ENCODE measurements at regions not wholly inside any gene's neighbourhood (a gene's known extent, or its start where the extent isn't known, plus 50 kb on each side); places are given as distances from the start of the nearest gene placed in this dataset.
"Not testable (repeated sequence)": the region's sequence is repeated elsewhere in the genome, so short reads cannot be mapped to it uniquely, and the experiment has no call there.

GRCh38 chr5:113723021-113723420 lies 209.5 kb downstream of the YTHDC2 start:
- no peak for DNase-seq

- no peak for DNase-seq
Measured at GRCh38 chr5:113735751-113736150, 222.3 kb downstream of the YTHDC2 start.

GRCh38 chr5:113742176-113742575 lies 228.7 kb downstream of the YTHDC2 start:
- no peak for DNase-seq

- no peak for DNase-seq
Measured at GRCh38 chr5:113742639-113743038, 229.1 kb downstream of the YTHDC2 start.

GRCh38 chr5:113748403-113748802 lies 234.9 kb downstream of the YTHDC2 start:
- no peak for DNase-seq

- DNase-seq = no peak
Measured at GRCh38 chr5:113749334-113749733, 235.8 kb downstream of the YTHDC2 start.

- DNase-seq = not testable (repeated sequence)
Measured at GRCh38 chr5:113753182-113753581, 239.7 kb downstream of the YTHDC2 start.

- no peak for DNase-seq
Measured at GRCh38 chr5:113755516-113755915, 242.0 kb downstream of the YTHDC2 start.

GRCh38 chr5:113757508-113757907 lies 244.0 kb downstream of the YTHDC2 start:
- DNase-seq = no peak

- DNase-seq = no peak
Measured at GRCh38 chr5:113759505-113759904, 246.0 kb downstream of the YTHDC2 start.

GRCh38 chr5:113760486-113760885 lies 247.0 kb downstream of the YTHDC2 start:
- DNase-seq = no peak

- no peak for DNase-seq
Measured at GRCh38 chr5:113761594-113761993, 248.1 kb downstream of the YTHDC2 start.

GRCh38 chr5:113764382-113764781 lies 250.9 kb downstream of the YTHDC2 start:
- DNase-seq = no peak

- not testable (repeated sequence) for DNase-seq
Measured at GRCh38 chr5:113766827-113767226, 253.3 kb downstream of the YTHDC2 start.

- DNase-seq = no peak
Measured at GRCh38 chr5:113770648-113771047, 257.2 kb downstream of the YTHDC2 start.

GRCh38 chr5:113771483-113771882 lies 258.0 kb downstream of the YTHDC2 start:
- DNase-seq = no peak

GRCh38 chr5:113776168-113776567 lies 262.7 kb downstream of the YTHDC2 start:
- no peak for DNase-seq

GRCh38 chr5:113776832-113777525 lies 263.5 kb downstream of the YTHDC2 start:
- no peak for DNase-seq

- no peak for DNase-seq
Measured at GRCh38 chr5:113778147-113778546, 264.7 kb downstream of the YTHDC2 start.

- DNase-seq = no peak
Measured at GRCh38 chr5:113788141-113788655, 274.7 kb downstream of the YTHDC2 start.

- no peak for DNase-seq
Measured at GRCh38 chr5:113789769-113790168, 276.3 kb downstream of the YTHDC2 start.

- no peak for DNase-seq
Measured at GRCh38 chr5:113792806-113793205, 279.3 kb downstream of the YTHDC2 start.

GRCh38 chr5:113794981-113795380 lies 281.5 kb downstream of the YTHDC2 start:
- DNase-seq = no peak

- no peak for DNase-seq
Measured at GRCh38 chr5:113800686-113801085, 287.2 kb downstream of the YTHDC2 start.

GRCh38 chr5:113804264-113804663 lies 290.8 kb downstream of the YTHDC2 start:
- no peak for DNase-seq
